Pulmonary artery endothelial cell (primary cell): ENCODE measurements at regions not wholly inside any gene's neighbourhood (a gene's known extent, or its start where the extent isn't known, plus 50 kb on each side); places are given as distances from the start of the nearest gene placed in this dataset.
"Not testable (repeated sequence)": the region's sequence is repeated elsewhere in the genome, so short reads cannot be mapped to it uniquely, and the experiment has no call there.

Experiments
- DNase-seq: peaks from one replicate; pipeline ENCODE4 v3.0.0-alpha.2; 2011; ENCODE audit warnings: low read depth, low spot score

- no peak for DNase-seq
These were observed 135.8 kb upstream of the FOXD4L5 start for GRCh38 chr9:65420771-65421170.

GRCh38 chr9:65418966-65419365 is 134.0 kb upstream of the FOXD4L5 start:
- not testable (repeated sequence) for DNase-seq

GRCh38 chr9:65416948-65417347 is 131.9 kb upstream of the FOXD4L5 start:
- DNase-seq = not testable (repeated sequence)

DNA sequence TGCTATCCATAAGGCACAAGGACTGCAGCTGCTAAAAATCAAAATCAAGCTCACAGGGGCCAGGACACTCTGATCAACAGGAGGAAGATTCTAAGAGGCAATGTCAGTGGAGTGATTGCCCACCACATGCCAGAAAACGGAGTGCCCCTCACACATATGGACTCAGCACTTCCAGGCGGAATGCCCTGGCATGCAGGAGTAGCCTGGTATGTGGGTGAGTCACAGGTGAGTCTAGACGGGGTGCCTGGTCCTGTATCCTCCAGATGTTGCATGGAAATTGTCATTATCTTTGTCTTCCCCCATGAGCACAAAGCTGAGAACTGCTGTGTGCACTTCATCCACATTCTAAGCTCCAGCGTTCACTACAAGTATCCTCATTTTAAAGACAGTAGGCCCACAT is 129.2 kb upstream of the FOXD4L5 start:
- DNase-seq = not testable (repeated sequence)

- DNase-seq = not testable (repeated sequence)
These were observed 128.4 kb upstream of the FOXD4L5 start for GRCh38 chr9:65413371-65413770.

DNA sequence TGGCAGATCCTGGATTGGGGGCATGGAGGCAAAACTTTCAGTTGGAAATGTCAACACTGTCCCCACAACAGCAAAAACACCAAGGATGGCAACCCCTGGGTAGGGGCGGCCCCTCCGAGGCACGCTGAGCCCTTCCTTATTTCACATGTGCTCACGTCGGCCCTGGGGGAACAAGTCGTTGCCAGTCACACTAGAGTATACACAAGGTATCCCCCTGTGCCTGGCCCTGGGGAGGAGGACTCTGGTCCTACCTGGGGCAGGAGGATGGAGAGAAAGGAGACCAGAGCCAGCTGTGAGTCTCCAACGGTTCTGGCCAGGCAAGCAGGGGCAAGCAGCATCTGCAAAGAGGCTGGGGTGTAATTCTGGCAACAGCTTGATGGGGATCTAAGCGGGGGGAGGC is 126.9 kb upstream of the FOXD4L5 start:
- no peak for DNase-seq

DNA sequence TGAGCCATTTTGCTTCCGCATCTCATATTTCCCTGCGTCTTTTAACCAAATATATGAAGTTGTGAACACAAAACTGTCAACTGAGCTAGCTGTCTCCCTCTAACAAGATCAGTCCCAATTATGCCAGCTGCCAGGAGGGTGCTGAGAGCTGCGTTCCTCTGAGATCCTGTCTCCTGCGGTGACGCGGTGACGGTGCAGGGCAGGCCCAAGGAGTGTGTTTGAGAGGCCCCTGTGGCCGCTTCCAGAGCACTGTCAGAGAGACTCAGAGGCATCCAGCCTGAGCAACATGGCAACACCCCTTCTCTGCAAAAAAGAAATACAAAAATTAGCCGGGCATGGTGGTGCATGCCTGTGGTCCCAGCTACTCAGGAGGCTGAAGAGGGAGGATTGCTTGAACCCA is 126.3 kb upstream of the FOXD4L5 start:
- DNase-seq = no peak

- no peak for DNase-seq
These were observed 125.9 kb upstream of the FOXD4L5 start for GRCh38 chr9:65410926-65411325.

DNA sequence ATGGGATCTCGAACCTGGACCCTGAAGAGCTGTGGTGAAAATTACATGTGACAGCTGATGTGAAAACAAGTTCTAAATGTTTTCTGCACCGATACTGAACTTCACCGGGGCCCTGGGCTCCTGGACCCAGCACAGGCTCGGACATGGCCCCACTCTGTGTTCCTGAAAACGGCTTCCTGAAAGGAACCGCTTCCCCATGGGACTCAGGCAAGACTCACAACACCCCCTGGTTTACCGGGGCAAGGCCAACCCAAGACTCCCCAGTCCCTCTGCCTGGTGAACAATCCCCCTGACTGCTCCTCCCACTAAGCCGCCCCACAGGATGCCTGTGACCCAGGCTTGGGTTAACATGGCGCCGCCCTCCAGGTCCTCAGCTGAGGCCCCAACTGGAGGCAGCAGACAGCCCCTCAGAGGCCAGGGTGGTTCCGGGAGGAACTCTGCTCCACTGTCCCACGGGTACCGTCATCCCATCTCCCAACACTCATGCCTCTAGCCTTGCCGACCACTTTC is 124.5 kb upstream of the FOXD4L5 start:
- no peak for DNase-seq

DNA sequence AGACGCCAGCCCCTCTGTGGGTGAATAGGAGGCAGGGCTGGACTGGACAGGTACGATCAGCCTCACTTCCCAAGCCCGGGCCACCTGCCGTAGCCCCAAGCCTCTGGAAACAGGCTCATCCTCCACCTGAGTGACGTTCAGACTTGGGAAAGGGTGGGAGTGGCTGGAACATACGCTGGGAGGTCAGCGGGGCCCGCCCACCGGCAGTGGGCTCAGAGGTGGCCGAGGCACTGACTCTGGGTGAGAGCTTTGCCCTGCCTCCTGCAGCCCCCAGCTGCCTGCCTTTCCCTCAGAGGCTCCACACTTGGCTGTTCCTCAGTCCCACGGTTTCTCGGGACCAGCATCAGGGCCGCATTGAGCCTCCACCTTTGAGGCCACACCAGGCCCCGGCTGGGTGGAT is 123.8 kb upstream of the FOXD4L5 start:
- DNase-seq = not testable (repeated sequence)

GRCh38 chr9:65406625-65407024 is 121.6 kb upstream of the FOXD4L5 start:
- not testable (repeated sequence) for DNase-seq

DNA sequence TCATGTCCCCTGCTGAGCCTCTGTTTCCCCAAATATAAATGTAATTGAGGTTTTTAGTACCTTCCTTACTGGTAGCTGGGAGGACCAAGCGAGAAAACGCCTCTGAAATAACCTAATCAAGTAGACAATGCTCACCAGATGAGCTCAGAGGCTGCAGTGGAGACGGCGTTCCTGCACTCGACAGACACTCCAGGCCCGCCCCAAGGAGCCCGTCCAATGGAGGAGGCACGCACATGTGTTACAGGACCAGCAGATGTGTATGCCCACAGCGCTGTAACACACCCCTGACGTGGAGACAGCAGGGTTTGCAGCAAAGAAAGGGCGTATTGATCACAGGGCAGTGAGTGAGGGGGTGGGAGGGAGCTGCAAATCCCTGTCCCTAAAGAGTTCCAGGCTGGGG is 120.8 kb upstream of the FOXD4L5 start:
- DNase-seq = not testable (repeated sequence)

GRCh38 chr9:65405253-65405652 is 120.2 kb upstream of the FOXD4L5 start:
- DNase-seq = no peak

GRCh38 chr9:65404232-65405006 is 119.4 kb upstream of the FOXD4L5 start:
- DNase-seq = no peak

- no peak for DNase-seq
These were observed 118.7 kb upstream of the FOXD4L5 start for GRCh38 chr9:65403721-65404120.

DNA sequence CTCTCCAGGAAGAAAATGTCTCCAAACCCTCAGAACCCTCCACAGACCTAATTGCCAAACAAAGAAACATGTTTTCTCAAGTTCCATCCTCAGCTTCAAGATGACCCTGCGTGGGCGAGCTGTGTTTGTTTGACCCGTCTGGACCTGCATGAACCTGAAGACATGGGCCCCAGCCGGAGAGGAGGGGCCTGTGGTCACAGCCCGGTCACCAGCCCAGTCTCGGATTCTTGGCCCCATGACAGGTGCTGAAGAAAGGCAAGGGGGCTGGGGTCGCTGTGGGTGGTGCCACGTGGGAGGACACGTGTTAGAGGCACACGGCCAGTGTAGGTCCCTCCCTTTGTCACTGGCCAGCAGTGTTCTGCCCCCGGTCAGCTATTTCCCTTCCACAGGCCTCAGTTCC is 118.1 kb upstream of the FOXD4L5 start:
- not testable (repeated sequence) for DNase-seq

- not testable (repeated sequence) for DNase-seq
These were observed 117.3 kb upstream of the FOXD4L5 start for GRCh38 chr9:65402206-65402870.

- not testable (repeated sequence) for DNase-seq
These were observed 116.5 kb upstream of the FOXD4L5 start for GRCh38 chr9:65401456-65402045.

DNA sequence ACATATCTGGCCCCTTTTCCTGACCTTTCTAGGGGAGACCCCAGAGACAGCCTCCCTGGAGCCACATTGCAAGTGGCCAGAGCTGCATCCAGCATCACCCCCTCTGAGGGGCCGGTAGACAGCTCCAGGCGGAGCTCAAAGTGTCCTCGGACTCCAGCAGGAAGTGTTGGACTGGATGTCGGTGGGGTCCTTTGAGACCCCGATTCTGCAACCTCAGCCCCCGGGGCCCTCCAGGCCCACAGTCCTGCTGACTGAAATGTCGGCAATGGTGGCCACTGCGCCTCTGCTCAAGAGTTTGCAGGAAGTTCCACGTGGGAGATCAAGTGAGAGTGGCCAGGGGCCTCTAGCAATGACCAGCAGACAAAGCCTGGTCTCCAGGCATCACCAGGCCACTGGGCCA is 115.9 kb upstream of the FOXD4L5 start:
- DNase-seq = no peak

GRCh38 chr9:65397763-65398719 is 113.0 kb upstream of the FOXD4L5 start:
- DNase-seq = not testable (repeated sequence)

- DNase-seq = not testable (repeated sequence)
These were observed 112.2 kb upstream of the FOXD4L5 start for GRCh38 chr9:65397226-65397625.
